ENCODE measurements at regions not wholly inside any gene's neighbourhood (a gene's known extent, or its start where the extent isn't known, plus 50 kb on each side); places are given as distances from the start of the nearest gene placed in this dataset.

GRCh38 chr1:168476588-168477385 is 67.0 kb downstream of the XCL2 start:
- no peak overlapping the region for H3K4me3 ChIP-seq (IDR thresholded peaks at IDR 0.05; ENCODE audit: insufficient read depth, low read depth, low read length)
- H3K79me2 ChIP-seq (ENCODE audit: insufficient read depth, low read depth), result no peaks in the 10 kb centered on the region
- H3K27ac ChIP-seq, result no peak overlapping the region
- no peaks in the 10 kb centered on the region for H3K27me3 ChIP-seq (ENCODE audit: insufficient read depth, low read depth)
- no peaks in the 10 kb centered on the region for H4K20me1 ChIP-seq (ENCODE audit: insufficient read depth)
- H3K4me1 ChIP-seq (ENCODE audit: low read depth, poor library complexity, severe bottlenecking), result no peaks in the 10 kb centered on the region
- no peak for TF ChIP-seq CTCF (conservative IDR thresholded peaks at IDR 0.05; ENCODE audit: low read depth, low read length)
- no peak overlapping the region for H3K9ac ChIP-seq
- H3K4me2 ChIP-seq, result no peak overlapping the region
- H2AFZ ChIP-seq (ENCODE audit: low read depth), result no peak overlapping the region
- H3K36me3 ChIP-seq (ENCODE audit: insufficient read depth), result no peaks in the 10 kb centered on the region

GRCh38 chr1:168474322-168474721 is 69.5 kb downstream of the XCL2 start:
- H3K4me1 ChIP-seq (ENCODE audit: low read depth, poor library complexity, severe bottlenecking), result no peaks in the 10 kb centered on the region
- no peak overlapping the region for H3K9ac ChIP-seq
- no peak overlapping the region for H2AFZ ChIP-seq (ENCODE audit: low read depth)
- H3K36me3 ChIP-seq (ENCODE audit: insufficient read depth), result no peaks in the 10 kb centered on the region
- TF ChIP-seq CTCF (conservative IDR thresholded peaks at IDR 0.05; ENCODE audit: low read depth, low read length), result no peak
- H3K4me2 ChIP-seq, result no peak overlapping the region
- no peak overlapping the region for H3K27ac ChIP-seq
- H3K79me2 ChIP-seq (ENCODE audit: insufficient read depth, low read depth), result no peaks in the 10 kb centered on the region
- H3K27me3 ChIP-seq (ENCODE audit: insufficient read depth, low read depth), result no peaks in the 10 kb centered on the region
- H3K4me3 ChIP-seq (IDR thresholded peaks at IDR 0.05; ENCODE audit: insufficient read depth, low read depth, low read length), result no peak overlapping the region
- no peaks in the 10 kb centered on the region for H4K20me1 ChIP-seq (ENCODE audit: insufficient read depth)

- H3K79me2 ChIP-seq (ENCODE audit: insufficient read depth, low read depth), result no peaks in the 10 kb centered on the region
- no peak overlapping the region for H3K9ac ChIP-seq
- H4K20me1 ChIP-seq (ENCODE audit: insufficient read depth), result no peaks in the 10 kb centered on the region
- H3K4me3 ChIP-seq (IDR thresholded peaks at IDR 0.05; ENCODE audit: insufficient read depth, low read depth, low read length), result no peak overlapping the region
- H3K36me3 ChIP-seq (ENCODE audit: insufficient read depth), result no peaks in the 10 kb centered on the region
- TF ChIP-seq CTCF (conservative IDR thresholded peaks at IDR 0.05; ENCODE audit: low read depth, low read length), result no peak
- H3K27me3 ChIP-seq (ENCODE audit: insufficient read depth, low read depth), result no peaks in the 10 kb centered on the region
- H3K27ac ChIP-seq, result no peak overlapping the region
- no peak overlapping the region for H2AFZ ChIP-seq (ENCODE audit: low read depth)
- H3K4me2 ChIP-seq, result no peak overlapping the region
- H3K4me1 ChIP-seq (ENCODE audit: low read depth, poor library complexity, severe bottlenecking), result no peaks in the 10 kb centered on the region
These were observed 70.7 kb downstream of the XCL2 start for GRCh38 chr1:168473126-168473525.

GRCh38 chr1:168472223-168472622 is 71.6 kb downstream of the XCL2 start:
- no peak overlapping the region for H3K4me2 ChIP-seq
- H4K20me1 ChIP-seq (ENCODE audit: insufficient read depth), result no peaks in the 10 kb centered on the region
- H3K36me3 ChIP-seq (ENCODE audit: insufficient read depth), result no peaks in the 10 kb centered on the region
- H3K79me2 ChIP-seq (ENCODE audit: insufficient read depth, low read depth), result no peaks in the 10 kb centered on the region
- no peaks in the 10 kb centered on the region for H3K27me3 ChIP-seq (ENCODE audit: insufficient read depth, low read depth)
- TF ChIP-seq CTCF (conservative IDR thresholded peaks at IDR 0.05; ENCODE audit: low read depth, low read length), result no peak
- H3K27ac ChIP-seq, result no peak overlapping the region
- H3K9ac ChIP-seq, result no peak overlapping the region
- no peak overlapping the region for H3K4me3 ChIP-seq (IDR thresholded peaks at IDR 0.05; ENCODE audit: insufficient read depth, low read depth, low read length)
- H3K4me1 ChIP-seq (ENCODE audit: low read depth, poor library complexity, severe bottlenecking), result no peaks in the 10 kb centered on the region
- H2AFZ ChIP-seq (ENCODE audit: low read depth), result no peak overlapping the region
